ENCODE measurements at regions not wholly inside any gene's neighbourhood (a gene's known extent, or its start where the extent isn't known, plus 50 kb on each side); places are given as distances from the start of the nearest gene placed in this dataset.

- no peak for DNase-seq
These were observed 275.2 kb upstream of the KCNMB2 start for GRCh38 chr3:178260887-178261565.

GRCh38 chr3:178263236-178263916 lies 272.9 kb upstream of the KCNMB2 start:
- DNase-seq: no peak

- DNase-seq: no peak
These were observed 268.9 kb upstream of the KCNMB2 start for GRCh38 chr3:178267158-178267844.

GRCh38 chr3:178270838-178271237 lies 265.4 kb upstream of the KCNMB2 start:
- DNase-seq: no peak

- DNase-seq: no peak
These were observed 264.4 kb upstream of the KCNMB2 start for GRCh38 chr3:178271740-178272387.

GRCh38 chr3:178272841-178273240 lies 263.4 kb upstream of the KCNMB2 start:
- DNase-seq: no peak

- no peak for DNase-seq
These were observed 261.5 kb upstream of the KCNMB2 start for GRCh38 chr3:178274711-178275110.

- DNase-seq: no peak
These were observed 260.9 kb upstream of the KCNMB2 start for GRCh38 chr3:178275311-178275710.

GRCh38 chr3:178275793-178276192 lies 260.4 kb upstream of the KCNMB2 start:
- no peak for DNase-seq

- DNase-seq: no peak
These were observed 258.6 kb upstream of the KCNMB2 start for GRCh38 chr3:178277605-178278004.

GRCh38 chr3:178283561-178283960 lies 252.7 kb upstream of the KCNMB2 start:
- no peak for DNase-seq

GRCh38 chr3:178284181-178284580 lies 252.1 kb upstream of the KCNMB2 start:
- DNase-seq: no peak

GRCh38 chr3:178288074-178288473 lies 248.2 kb upstream of the KCNMB2 start:
- no peak for DNase-seq

GRCh38 chr3:178289544-178290160 lies 246.6 kb upstream of the KCNMB2 start:
- no peak for DNase-seq

GRCh38 chr3:178291574-178292370 lies 244.5 kb upstream of the KCNMB2 start:
- DNase-seq: no peak

GRCh38 chr3:178295292-178295912 lies 240.8 kb upstream of the KCNMB2 start:
- no peak for DNase-seq

GRCh38 chr3:178297199-178297598 lies 239.0 kb upstream of the KCNMB2 start:
- no peak for DNase-seq

GRCh38 chr3:178297740-178298139 lies 238.5 kb upstream of the KCNMB2 start:
- DNase-seq: no peak

- no peak for DNase-seq
These were observed 235.7 kb upstream of the KCNMB2 start for GRCh38 chr3:178300441-178300959.

- no peak for DNase-seq
These were observed 233.0 kb upstream of the KCNMB2 start for GRCh38 chr3:178302966-178303930.
